Mammary epithelial cell (primary cell): ENCODE measurements at regions not wholly inside any gene's neighbourhood (a gene's known extent, or its start where the extent isn't known, plus 50 kb on each side); places are given as distances from the start of the nearest gene placed in this dataset.

Experiments
- EZH2 ChIP-seq: IDR thresholded peaks from 2 replicates; pipeline ENCODE4 v1.6.1; 2012; ENCODE audit warnings: low read length, inconsistent platforms, borderline replicate concordance
- TF ChIP-seq, protein P1 (sequence below), 2 donors: IDR thresholded peaks in 1 of 2; conservative IDR thresholded peaks in 1 of 2; 2 replicates each; pipeline ENCODE4 v1.5.1; 2011 to 2012; ENCODE audit warnings: inconsistent platforms in 2 of 2, low read length in 2 of 2, mild to moderate bottlenecking in 2 of 2, control low read depth in 1 of 2, low read depth in 1 of 2; ENCODE audit not compliant: insufficient read depth in 1 of 2; ENCODE audit errors: extremely low read depth in 1 of 2

DNA sequence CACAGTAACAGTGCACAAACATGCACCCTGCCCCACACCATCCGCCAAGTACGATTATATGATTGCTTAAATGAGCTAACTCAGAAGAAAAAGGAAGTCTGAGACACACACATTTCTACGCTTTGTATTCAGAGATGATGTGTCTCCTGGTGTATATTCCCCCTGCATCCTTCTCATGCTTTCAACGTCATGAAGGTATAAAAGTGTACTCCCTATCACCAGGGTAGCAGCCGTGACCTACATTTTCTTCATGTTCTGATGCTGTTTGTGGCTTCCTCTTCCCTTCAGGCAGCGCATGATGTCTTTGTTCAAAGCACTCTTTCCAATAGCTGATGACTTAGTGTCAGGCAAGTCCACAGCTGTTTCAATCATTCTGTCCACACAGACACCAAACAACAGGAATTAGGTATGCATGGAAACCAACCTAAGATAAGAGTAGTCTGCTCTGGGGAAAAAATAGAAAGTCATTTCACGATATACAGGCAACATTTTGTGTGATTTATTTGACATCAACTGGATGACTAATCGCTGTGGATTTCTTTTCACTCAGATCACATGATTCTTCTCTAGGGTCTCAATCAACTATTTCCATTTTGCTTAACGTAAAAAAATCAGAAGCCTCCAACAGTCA is 269.4 kb upstream of the PTGER4 start:
- TF ChIP-seq, protein P1, sequence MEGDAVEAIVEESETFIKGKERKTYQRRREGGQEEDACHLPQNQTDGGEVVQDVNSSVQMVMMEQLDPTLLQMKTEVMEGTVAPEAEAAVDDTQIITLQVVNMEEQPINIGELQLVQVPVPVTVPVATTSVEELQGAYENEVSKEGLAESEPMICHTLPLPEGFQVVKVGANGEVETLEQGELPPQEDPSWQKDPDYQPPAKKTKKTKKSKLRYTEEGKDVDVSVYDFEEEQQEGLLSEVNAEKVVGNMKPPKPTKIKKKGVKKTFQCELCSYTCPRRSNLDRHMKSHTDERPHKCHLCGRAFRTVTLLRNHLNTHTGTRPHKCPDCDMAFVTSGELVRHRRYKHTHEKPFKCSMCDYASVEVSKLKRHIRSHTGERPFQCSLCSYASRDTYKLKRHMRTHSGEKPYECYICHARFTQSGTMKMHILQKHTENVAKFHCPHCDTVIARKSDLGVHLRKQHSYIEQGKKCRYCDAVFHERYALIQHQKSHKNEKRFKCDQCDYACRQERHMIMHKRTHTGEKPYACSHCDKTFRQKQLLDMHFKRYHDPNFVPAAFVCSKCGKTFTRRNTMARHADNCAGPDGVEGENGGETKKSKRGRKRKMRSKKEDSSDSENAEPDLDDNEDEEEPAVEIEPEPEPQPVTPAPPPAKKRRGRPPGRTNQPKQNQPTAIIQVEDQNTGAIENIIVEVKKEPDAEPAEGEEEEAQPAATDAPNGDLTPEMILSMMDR (conservative IDR thresholded peaks at IDR 0.05 in 1 of 2, IDR thresholded peaks at IDR 0.05 in 1 of 2; ENCODE audit: extremely low read depth in 1 of 2, insufficient read depth in 1 of 2, low read depth in 1 of 2, low read length in 2 of 2) = no peak
- TF ChIP-seq EZH2 = no peak
